ENCODE measurements at regions not wholly inside any gene's neighbourhood (a gene's known extent, or its start where the extent isn't known, plus 50 kb on each side); places are given as distances from the start of the nearest gene placed in this dataset.
"Not testable (repeated sequence)": the region's sequence is repeated elsewhere in the genome, so short reads cannot be mapped to it uniquely, and the experiment has no call there.

- DNase-seq, result no peak
Measured at GRCh38 chr5:101929628-101930027, 366.5 kb downstream of the SLCO4C1 start.

GRCh38 chr5:101917166-101917565, 378.9 kb downstream of the SLCO4C1 start:
- no peak for DNase-seq

GRCh38 chr5:101915554-101915953, 380.5 kb downstream of the SLCO4C1 start:
- peak; percentile 61 for DNase-seq

- no peak for DNase-seq
Measured at GRCh38 chr5:101904736-101905135, 391.3 kb downstream of the SLCO4C1 start.

GRCh38 chr5:101897914-101898313, 398.2 kb downstream of the SLCO4C1 start:
- DNase-seq, result no peak

- no peak for DNase-seq
Measured at GRCh38 chr5:101894985-101895384, 401.1 kb downstream of the SLCO4C1 start.

- no peak for DNase-seq
Measured at GRCh38 chr5:101878190-101878589, 417.9 kb downstream of the SLCO4C1 start.

- DNase-seq, result no peak
Measured at GRCh38 chr5:101877451-101877850, 418.6 kb downstream of the SLCO4C1 start.

- no peak for DNase-seq
Measured at GRCh38 chr5:101866473-101866872, 429.6 kb downstream of the SLCO4C1 start.

- no peak for DNase-seq
Measured at GRCh38 chr5:101860563-101860962, 435.5 kb downstream of the SLCO4C1 start.

GRCh38 chr5:101860145-101860544, 435.9 kb downstream of the SLCO4C1 start:
- DNase-seq, result no peak

- DNase-seq, result no peak
Measured at GRCh38 chr5:101846496-101846895, 449.6 kb downstream of the SLCO4C1 start.

GRCh38 chr5:101843055-101843454, 453.0 kb downstream of the SLCO4C1 start:
- no peak for DNase-seq

GRCh38 chr5:101838435-101838834, 457.6 kb downstream of the SLCO4C1 start:
- peak; percentile 9 for DNase-seq

- no peak for DNase-seq
Measured at GRCh38 chr5:101829255-101829654, 466.8 kb downstream of the SLCO4C1 start.

GRCh38 chr5:101811466-101811865, 484.6 kb downstream of the SLCO4C1 start:
- DNase-seq, result no peak

GRCh38 chr5:101806410-101806809, 489.7 kb downstream of the SLCO4C1 start:
- no peak for DNase-seq

- no peak for DNase-seq
Measured at GRCh38 chr5:101796427-101796826, 499.7 kb downstream of the SLCO4C1 start.

- no peak for DNase-seq
Measured at GRCh38 chr5:101788797-101789196, 507.3 kb downstream of the SLCO4C1 start.

GRCh38 chr5:101785090-101785489, 511.0 kb downstream of the SLCO4C1 start:
- DNase-seq, result no peak

- no peak for DNase-seq
Measured at GRCh38 chr5:101783241-101784013, 512.7 kb downstream of the SLCO4C1 start.

GRCh38 chr5:101782352-101783103, 513.6 kb downstream of the SLCO4C1 start:
- no peak for DNase-seq

- no peak for DNase-seq
Measured at GRCh38 chr5:101751105-101751504, 545.0 kb downstream of the SLCO4C1 start.

GRCh38 chr5:101743000-101743399, 553.1 kb downstream of the SLCO4C1 start:
- DNase-seq, result not testable (repeated sequence)

Data from fibroblast of skin of back (primary cell).